B cell (primary cell): ENCODE measurements at regions not wholly inside any gene's neighbourhood (a gene's known extent, or its start where the extent isn't known, plus 50 kb on each side); places are given as distances from the start of the nearest gene placed in this dataset.

ENCODE experiments used
- ATAC-seq: fragments of 200-7000 bp; cut with Tn5 transposase; one replicate; pipeline ENCODE4 v1.10.0; 2021; ENCODE audit warnings: low read depth, mild to moderate bottlenecking, moderate number of reproducible peaks, moderate library complexity
- CTCF ChIA-PET: fragments of 350-600 bp; sonication (Branson Sonifier 250); formaldehyde crosslinking; loops from one replicate; lab custom pipeline; 2021; ENCODE audit warnings: antibody characterized with exemption, inconsistent platforms; lab: Charles Lee
- POLR2A ChIA-PET: fragments of 350-600 bp; sonication (Branson Sonifier 250); formaldehyde crosslinking; loops from one replicate; lab custom pipeline; 2021; ENCODE audit warnings: antibody characterized with exemption; lab: Charles Lee
- DNase-seq: peaks from one replicate; pipeline ENCODE4 v3.0.0; 2013
- H2AFZ ChIP-seq: 2 replicates; pipeline ENCODE4 v1.6.1; 2012; ENCODE audit warnings: mild to moderate bottlenecking, low read depth, low read length; ENCODE audit not compliant: insufficient read depth, poor library complexity, severe bottlenecking
- H3K27ac ChIP-seq, 2 donors: 1 replicate in 1 of 2; 2 replicates in 1 of 2; pipeline ENCODE4 v1.5.1; 2012 to 2013; ENCODE audit warnings: low read length in 2 of 2, mild to moderate bottlenecking in 2 of 2, moderate library complexity in 1 of 2
- H3K27me3 ChIP-seq, 4 experiments: fragments of 200-600 bp in 1 of 4; sonication (generic) in 1 of 4; replicated peaks in 1 of 4; 1 replicate in 2 of 4; 2 replicates in 2 of 4; pipeline versions ENCODE4 v1.6.1 to v1.7.0; 2013 to 2016; ENCODE audit warnings: low read length in 3 of 4, mild to moderate bottlenecking in 2 of 4, mixed read lengths in 1 of 4, moderate library complexity in 1 of 4; ENCODE audit not compliant: insufficient read depth in 4 of 4, control insufficient read depth in 3 of 4; ENCODE audit errors: control extremely low read depth in 1 of 4
- H3K36me3 ChIP-seq, 2 experiments: replicated peaks in 1 of 2; 1 replicate in 1 of 2; 2 replicates in 1 of 2; pipeline versions ENCODE4 v1.6.1 to v1.7.1; 2013; ENCODE audit warnings: low read length in 1 of 2; ENCODE audit not compliant: insufficient read depth in 2 of 2, control insufficient read depth in 1 of 2; ENCODE audit errors: control extremely low read depth in 1 of 2, extremely low read depth in 1 of 2
- H3K4me1 ChIP-seq, 2 donors: fragments of 200-600 bp in 1 of 2; sonication (generic) in 1 of 2; 1 replicate in 1 of 2; 2 replicates in 1 of 2; pipeline versions ENCODE4 v1.5.1 to v1.6.1; 2013 to 2017; ENCODE audit warnings: low read length in 2 of 2; ENCODE audit not compliant: control insufficient read depth in 2 of 2, insufficient read depth in 2 of 2
- H3K4me2 ChIP-seq: replicated peaks from 2 replicates; pipeline ENCODE3; 2012; ENCODE audit warnings: mild to moderate bottlenecking, low read depth, low read length; ENCODE audit not compliant: poor library complexity, severe bottlenecking
- H3K4me3 ChIP-seq, 5 experiments: fragments of 200-600 bp in 1 of 5; sonication (generic) in 1 of 5; 1 replicate in 3 of 5; 2 replicates in 2 of 5; pipeline versions ENCODE4 v1.5.1 to v1.7.0; 2011 to 2016; ENCODE audit warnings: low read length in 4 of 5, mild to moderate bottlenecking in 4 of 5, low read depth in 2 of 5, control low read depth in 1 of 5, moderate library complexity in 1 of 5; ENCODE audit not compliant: insufficient read depth in 1 of 5; ENCODE audit errors: control extremely low read depth in 1 of 5, extremely low read depth in 1 of 5
- H3K79me2 ChIP-seq: fragments of 200-600 bp; sonication (generic); one replicate; pipeline ENCODE4 v1.6.0; 2016; ENCODE audit warnings: low read length; ENCODE audit not compliant: control insufficient read depth, insufficient read depth
- H3K9ac ChIP-seq: fragments of 200-600 bp; sonication (generic); 2 replicates; pipeline ENCODE4 v1.6.1; 2017; ENCODE audit warnings: mild to moderate bottlenecking, low read length, moderate library complexity
- H3K9me3 ChIP-seq, 3 donors: one replicate each; pipeline versions ENCODE4 v1.6.1 to v1.7.1; 2013; ENCODE audit warnings: low read length in 2 of 3; ENCODE audit not compliant: control insufficient read depth in 2 of 3, insufficient read depth in 1 of 3; ENCODE audit errors: control extremely low read depth in 1 of 3
- H4K20me1 ChIP-seq: 2 replicates; pipeline ENCODE4 v1.6.0; 2012; ENCODE audit warnings: mild to moderate bottlenecking, low read length; ENCODE audit not compliant: insufficient read depth, control insufficient read depth, poor library complexity, severe bottlenecking
- H3K27ac Mint-ChIP-seq: one replicate; pipeline ENCODE4 v1.8.0; 2021; ENCODE audit warnings: mixed read lengths
- H3K27me3 Mint-ChIP-seq: one replicate; pipeline ENCODE4 v1.8.0; 2021; ENCODE audit warnings: mixed read lengths
- H3K4me1 Mint-ChIP-seq: one replicate; pipeline ENCODE4 v1.8.0; 2021; ENCODE audit warnings: mixed read lengths
- H3K4me3 Mint-ChIP-seq: one replicate; pipeline ENCODE4 v1.8.0; 2021; ENCODE audit warnings: mixed read lengths
- H3K9me3 Mint-ChIP-seq: one replicate; pipeline ENCODE4 v1.8.0; 2022; ENCODE audit warnings: mixed read lengths; ENCODE audit not compliant: insufficient read depth
- CTCF ChIP-seq: fragments of 200-600 bp; IDR thresholded peaks from one replicate; pipeline ENCODE4 v1.8.0; 2022; ENCODE audit warnings: antibody characterized with exemption, mild to moderate bottlenecking
- EZH2 ChIP-seq: IDR thresholded peaks from 2 replicates; pipeline ENCODE4 v1.6.1; 2012; ENCODE audit warnings: borderline replicate concordance, low read depth, mild to moderate bottlenecking, moderate library complexity, low read length; ENCODE audit not compliant: insufficient read depth, poor library complexity, severe bottlenecking
- WGBS: methylation state at CpG from one replicate; pipeline ENCODE4 v1.1.5; 2013; ENCODE audit warnings: missing lambda C conversion rate; ENCODE audit not compliant: insufficient coverage; 5-methylcytosine and 5-hydroxymethylcytosine counted together
- intact Hi-C: fragments of 100-400 bp; cut with micrococcal nuclease; formaldehyde crosslinking; loops from one replicate; pipeline ENCODE4 v1.10.0; 2022

- Mint-ChIP-seq H3K4me1 (peaks cover 20% of the 10 kb centered on the region), H3K27ac (no peak overlapping the region), H3K4me3 (no peak overlapping the region), H3K9me3 (no peaks in the 10 kb centered on the region), H3K27me3 (peaks cover 13% of the 10 kb centered on the region)
- no peak overlapping the region for H3K4me3 ChIP-seq
- H3K79me2 ChIP-seq = no peaks in the 10 kb centered on the region
- CTCF ChIA-PET = interaction anchor here (0.7 to 2.9 kb wide), 2 partner anchors 157 to 1034 kb away, joined by 3 to 15 read pairs; no protein-coding TSS in a partner anchor
- no peaks in the 10 kb centered on the region for H3K9me3 ChIP-seq
- H3K4me1 ChIP-seq = peaks cover 15% of the 10 kb centered on the region in 2 donors
- ATAC-seq (no peak), DNase-seq (no peak)
- H3K27ac ChIP-seq = no peak overlapping the region
- H2AFZ ChIP-seq = no peak overlapping the region
- H3K36me3 ChIP-seq = no peaks in the 10 kb centered on the region
- intact Hi-C loops = no loop called here
- POLR2A ChIA-PET = no interaction called here
- H3K4me2 ChIP-seq = peak overlapping the region; percentile 60
- no CpG with 5 or more reads among the region's 1 CpG for WGBS
- no peak for TF ChIP-seq CTCF
- no peak for TF ChIP-seq EZH2
- peaks cover 0 to 3% (median 0%) of the 10 kb centered on the region in 4 experiments for H3K27me3 ChIP-seq
- H3K9ac ChIP-seq = no peak overlapping the region
- H4K20me1 ChIP-seq = no peaks in the 10 kb centered on the region
Measured at GRCh38 chr9:81529556-81530193, 159.7 kb downstream of the TLE1 start.

GRCh38 chr9:81526587-81526986 lies 162.8 kb downstream of the TLE1 start:
- TF ChIP-seq EZH2 = no peak
- TF ChIP-seq CTCF = no peak
- H3K9me3 Mint-ChIP-seq = no peaks in the 10 kb centered on the region
- Histone ChIP-seq H4K20me1 (no peaks in the 10 kb centered on the region), H3K9ac (no peak overlapping the region), H3K27ac (no peak overlapping the region), H3K27me3 (peaks cover 0 to 3% (median 0%) of the 10 kb centered on the region in 4 experiments), H2AFZ (no peak overlapping the region), H3K36me3 (no peaks in the 10 kb centered on the region), H3K4me3 (no peak overlapping the region), H3K4me2 (no peak overlapping the region), H3K9me3 (no peaks in the 10 kb centered on the region), H3K79me2 (no peaks in the 10 kb centered on the region), H3K4me1 (peaks cover 15 to 22% of the 10 kb centered on the region in 2 donors)
- H3K27ac Mint-ChIP-seq = no peak overlapping the region
- ATAC-seq (no peak), DNase-seq (no peak)
- H3K4me1 Mint-ChIP-seq = peaks cover 29% of the 10 kb centered on the region
- POLR2A ChIA-PET = no interaction called here
- intact Hi-C loops = no loop called here
- WGBS = 78% methylated on average over 2 of the region's 2 CpGs
- H3K4me3 Mint-ChIP-seq = no peak overlapping the region
- peaks cover 17% of the 10 kb centered on the region for H3K27me3 Mint-ChIP-seq
- CTCF ChIA-PET = interaction anchor here (0.6 to 1.1 kb wide), 2 partner anchors 160 to 925 kb away, joined by 3 to 6 read pairs; no protein-coding TSS in a partner anchor
